ENCODE measurements at regions not wholly inside any gene's neighbourhood (a gene's known extent, or its start where the extent isn't known, plus 50 kb on each side); places are given as distances from the start of the nearest gene placed in this dataset.

DNA sequence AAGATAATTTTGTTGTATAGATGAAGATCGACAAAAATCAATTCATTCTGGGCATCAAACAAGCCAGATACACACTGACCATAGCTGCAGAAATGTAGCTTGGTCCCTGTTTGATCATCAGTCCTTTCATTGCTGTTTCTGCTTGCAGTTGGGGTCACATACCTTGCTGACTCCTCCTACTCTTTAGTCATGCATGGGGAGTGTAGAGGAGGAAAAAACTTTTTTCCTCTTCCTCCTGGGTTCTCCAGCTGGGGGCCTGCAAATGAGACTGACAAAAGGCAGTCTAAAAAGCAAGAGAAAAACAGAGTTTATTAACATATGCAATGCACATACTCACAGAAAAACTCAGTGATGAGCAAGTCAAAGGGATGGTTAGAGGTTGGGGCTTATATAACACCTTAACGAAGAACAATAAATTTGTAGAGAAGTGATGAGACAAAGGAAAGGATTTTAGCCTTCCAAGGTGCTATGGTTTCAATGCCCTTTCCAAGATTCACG lies 105.8 kb downstream of the QRSL1 start:
- H3K27ac Mint-ChIP-seq, result no peak overlapping the region

DNA sequence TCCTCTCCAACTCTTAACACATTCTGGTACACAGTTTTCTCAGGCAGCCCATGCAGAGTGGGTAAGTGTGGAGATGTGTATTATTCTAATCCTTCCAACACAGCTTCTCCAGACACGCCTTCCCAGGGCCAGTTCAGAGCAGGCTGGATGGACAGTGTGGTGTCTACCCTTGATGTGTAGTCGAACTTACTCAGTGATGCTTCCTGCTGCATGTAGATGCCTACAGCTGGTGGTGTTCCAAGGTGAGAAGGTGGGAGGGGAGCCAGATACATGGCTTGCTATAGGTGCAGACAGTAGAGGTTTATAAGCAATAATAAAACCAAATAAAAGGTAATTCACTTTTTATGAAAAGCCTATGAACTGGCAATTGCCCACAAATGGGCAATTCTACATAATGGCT lies 104.0 kb downstream of the QRSL1 start:
- Mint-ChIP-seq H3K9me3 (peaks cover 2% of the 10 kb centered on the region), H3K27me3 (ENCODE audit: insufficient read depth, low read depth) (peaks cover 3% of the 10 kb centered on the region), H3K36me3 (no peaks in the 10 kb centered on the region), H3K4me3 (no peak overlapping the region), H3K4me1 (no peaks in the 10 kb centered on the region), H3K27ac (no peak overlapping the region)
- H3K4me3 ChIP-seq, result no peak overlapping the region
- H3K79me2 ChIP-seq (ENCODE audit: low read depth), result no peaks in the 10 kb centered on the region
- no peak overlapping the region for H2AFZ ChIP-seq (replicated peaks)
- H3K36me3 ChIP-seq, result no peaks in the 10 kb centered on the region
- no peak overlapping the region for H3K9ac ChIP-seq
- H3K4me2 ChIP-seq, result no peak overlapping the region
- no peaks in the 10 kb centered on the region for H4K20me1 ChIP-seq (ENCODE audit: low read depth)
- H3K27ac ChIP-seq, result no peak overlapping the region
- no peaks in the 10 kb centered on the region for H3F3A ChIP-seq (ENCODE audit: low read depth)
- TF ChIP-seq, protein P1, sequence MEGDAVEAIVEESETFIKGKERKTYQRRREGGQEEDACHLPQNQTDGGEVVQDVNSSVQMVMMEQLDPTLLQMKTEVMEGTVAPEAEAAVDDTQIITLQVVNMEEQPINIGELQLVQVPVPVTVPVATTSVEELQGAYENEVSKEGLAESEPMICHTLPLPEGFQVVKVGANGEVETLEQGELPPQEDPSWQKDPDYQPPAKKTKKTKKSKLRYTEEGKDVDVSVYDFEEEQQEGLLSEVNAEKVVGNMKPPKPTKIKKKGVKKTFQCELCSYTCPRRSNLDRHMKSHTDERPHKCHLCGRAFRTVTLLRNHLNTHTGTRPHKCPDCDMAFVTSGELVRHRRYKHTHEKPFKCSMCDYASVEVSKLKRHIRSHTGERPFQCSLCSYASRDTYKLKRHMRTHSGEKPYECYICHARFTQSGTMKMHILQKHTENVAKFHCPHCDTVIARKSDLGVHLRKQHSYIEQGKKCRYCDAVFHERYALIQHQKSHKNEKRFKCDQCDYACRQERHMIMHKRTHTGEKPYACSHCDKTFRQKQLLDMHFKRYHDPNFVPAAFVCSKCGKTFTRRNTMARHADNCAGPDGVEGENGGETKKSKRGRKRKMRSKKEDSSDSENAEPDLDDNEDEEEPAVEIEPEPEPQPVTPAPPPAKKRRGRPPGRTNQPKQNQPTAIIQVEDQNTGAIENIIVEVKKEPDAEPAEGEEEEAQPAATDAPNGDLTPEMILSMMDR (IDR thresholded peaks at IDR 0.05), result no peak
- TF ChIP-seq EZH2 (IDR thresholded peaks at IDR 0.05) (no peak), EZH2phosphoT487 (IDR thresholded peaks at IDR 0.05) (no peak)
- no peaks in the 10 kb centered on the region for H3K27me3 ChIP-seq
- H3K4me1 ChIP-seq, result no peaks in the 10 kb centered on the region
- DNase-seq (ENCODE audit: low spot score), result no peak
- H3K9me3 ChIP-seq (ENCODE audit: low read depth), result no peaks in the 10 kb centered on the region

More for the DNA sequence above, 105.8 kb downstream of the QRSL1 start:
- no peak for DNase-seq (ENCODE audit: low spot score)
- Histone ChIP-seq H3K4me3 (no peak overlapping the region), H3K36me3 (no peaks in the 10 kb centered on the region), H3K9ac (no peak overlapping the region), H3F3A (ENCODE audit: low read depth) (no peaks in the 10 kb centered on the region), H3K4me2 (no peak overlapping the region), H2AFZ (replicated peaks) (peak overlapping the region; percentile 7), H3K27me3 (no peaks in the 10 kb centered on the region), H3K4me1 (no peaks in the 10 kb centered on the region), H4K20me1 (ENCODE audit: low read depth) (no peaks in the 10 kb centered on the region), H3K79me2 (ENCODE audit: low read depth) (no peaks in the 10 kb centered on the region), H3K27ac (no peak overlapping the region), H3K9me3 (ENCODE audit: low read depth) (no peaks in the 10 kb centered on the region)
- H3K4me3 Mint-ChIP-seq, result no peak overlapping the region
- peaks cover 2% of the 10 kb centered on the region for H3K9me3 Mint-ChIP-seq
- H3K27me3 Mint-ChIP-seq (ENCODE audit: insufficient read depth, low read depth), result no peaks in the 10 kb centered on the region
- no peaks in the 10 kb centered on the region for H3K4me1 Mint-ChIP-seq
- H3K36me3 Mint-ChIP-seq, result no peaks in the 10 kb centered on the region
- TF ChIP-seq EZH2phosphoT487 (IDR thresholded peaks at IDR 0.05) (no peak), EZH2 (IDR thresholded peaks at IDR 0.05) (no peak)
- TF ChIP-seq, protein P1 (IDR thresholded peaks at IDR 0.05), result no peak

DNA sequence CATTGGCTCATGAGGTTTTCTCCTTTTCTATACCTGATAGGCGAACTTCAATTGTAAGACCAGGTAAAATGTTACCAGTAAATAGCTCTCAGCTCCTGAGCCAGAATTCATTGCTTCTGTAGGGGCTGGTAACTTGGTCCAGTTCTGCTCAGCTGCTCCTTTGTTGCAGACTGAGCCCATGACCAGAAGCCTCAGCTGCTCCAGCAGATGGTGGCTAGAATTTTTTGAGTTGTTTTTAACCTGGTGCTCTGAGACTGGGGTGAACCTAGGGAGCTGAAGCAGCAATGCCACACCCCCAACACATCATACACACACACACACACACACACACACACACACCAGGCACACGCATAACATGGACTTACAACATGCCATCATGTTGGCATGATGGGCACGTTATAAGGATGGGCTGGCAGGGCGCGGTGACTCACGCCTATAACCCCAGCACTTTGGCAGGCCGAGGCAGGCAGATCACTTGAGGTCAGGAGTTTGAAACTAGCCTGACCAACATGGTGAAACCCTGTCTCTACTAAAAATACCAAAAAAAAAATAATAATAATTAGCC lies 103.1 kb downstream of the QRSL1 start:
- Mint-ChIP-seq H3K36me3 (no peaks in the 10 kb centered on the region), H3K4me3 (no peak overlapping the region), H3K27me3 (ENCODE audit: insufficient read depth, low read depth) (peaks cover 3% of the 10 kb centered on the region), H3K4me1 (no peaks in the 10 kb centered on the region), H3K9me3 (peaks cover 2% of the 10 kb centered on the region), H3K27ac (no peak overlapping the region)
- H3K36me3 ChIP-seq, result no peaks in the 10 kb centered on the region
- H3K79me2 ChIP-seq (ENCODE audit: low read depth), result no peaks in the 10 kb centered on the region
- H4K20me1 ChIP-seq (ENCODE audit: low read depth), result no peaks in the 10 kb centered on the region
- H3K4me3 ChIP-seq, result no peak overlapping the region
- no peak for TF ChIP-seq EZH2phosphoT487 (IDR thresholded peaks at IDR 0.05)
- TF ChIP-seq, protein P1 (IDR thresholded peaks at IDR 0.05), result no peak
- TF ChIP-seq EZH2 (IDR thresholded peaks at IDR 0.05), result no peak
- H3F3A ChIP-seq (ENCODE audit: low read depth), result no peaks in the 10 kb centered on the region
- H3K27me3 ChIP-seq, result no peaks in the 10 kb centered on the region
- H3K27ac ChIP-seq, result no peak overlapping the region
- DNase-seq (ENCODE audit: low spot score), result no peak
- no peak overlapping the region for H3K4me2 ChIP-seq
- H3K9me3 ChIP-seq (ENCODE audit: low read depth), result no peaks in the 10 kb centered on the region
- H2AFZ ChIP-seq (replicated peaks), result no peak overlapping the region
- H3K4me1 ChIP-seq, result no peaks in the 10 kb centered on the region
- no peak overlapping the region for H3K9ac ChIP-seq

All from neural progenitor cell (in vitro differentiated cells).